ENCODE measurements at regions not wholly inside any gene's neighbourhood (a gene's known extent, or its start where the extent isn't known, plus 50 kb on each side); places are given as distances from the start of the nearest gene placed in this dataset.

GRCh38 chr4:155564086-155564485, 102.6 kb upstream of the GUCY1A1 start:
- DNase-seq (ENCODE audit: low spot score): no peak

- no peak for DNase-seq (ENCODE audit: low spot score)
Observed at GRCh38 chr4:155559915-155560314, 106.7 kb upstream of the GUCY1A1 start.

GRCh38 chr4:155552180-155552579, 114.5 kb upstream of the GUCY1A1 start:
- DNase-seq (ENCODE audit: low spot score): peak; percentile 23

- no peak for DNase-seq (ENCODE audit: low spot score)
Observed at GRCh38 chr4:155548173-155548572, 118.5 kb upstream of the GUCY1A1 start.

- no peak for DNase-seq (ENCODE audit: low spot score)
Observed at GRCh38 chr4:155546451-155546850, 120.2 kb upstream of the GUCY1A1 start.

- DNase-seq (ENCODE audit: low spot score): no peak
Observed at GRCh38 chr4:155545456-155545855, 121.2 kb upstream of the GUCY1A1 start.

GRCh38 chr4:155544547-155544946, 122.1 kb upstream of the GUCY1A1 start:
- DNase-seq (ENCODE audit: low spot score): no peak

- DNase-seq (ENCODE audit: low spot score): peak; percentile 17
Observed at GRCh38 chr4:155543126-155543765, 123.4 kb upstream of the GUCY1A1 start.

- no peak for DNase-seq (ENCODE audit: low spot score)
Observed at GRCh38 chr4:155542415-155542814, 124.2 kb upstream of the GUCY1A1 start.

- DNase-seq (ENCODE audit: low spot score): no peak
Observed at GRCh38 chr4:155541716-155542115, 124.9 kb upstream of the GUCY1A1 start.

- DNase-seq (ENCODE audit: low spot score): no peak
Observed at GRCh38 chr4:155540698-155541097, 126.0 kb upstream of the GUCY1A1 start.

- no peak for DNase-seq (ENCODE audit: low spot score)
Observed at GRCh38 chr4:155539746-155540145, 126.9 kb upstream of the GUCY1A1 start.

GRCh38 chr4:155535802-155536454, 130.7 kb upstream of the GUCY1A1 start:
- DNase-seq (ENCODE audit: low spot score): no peak

- DNase-seq (ENCODE audit: low spot score): no peak
Observed at GRCh38 chr4:155532373-155533085, 134.1 kb upstream of the GUCY1A1 start.

GRCh38 chr4:155530857-155531256, 135.8 kb upstream of the GUCY1A1 start:
- DNase-seq (ENCODE audit: low spot score): no peak

- DNase-seq (ENCODE audit: low spot score): no peak
Observed at GRCh38 chr4:155530290-155530689, 136.4 kb upstream of the GUCY1A1 start.

- DNase-seq (ENCODE audit: low spot score): no peak
Observed at GRCh38 chr4:155529716-155530115, 136.9 kb upstream of the GUCY1A1 start.

GRCh38 chr4:155529272-155529671, 137.4 kb upstream of the GUCY1A1 start:
- peak; percentile 21 for DNase-seq (ENCODE audit: low spot score)

- DNase-seq (ENCODE audit: low spot score): peak; percentile 18
Observed at GRCh38 chr4:155526452-155527169, 140.0 kb upstream of the GUCY1A1 start.

- DNase-seq (ENCODE audit: low spot score): no peak
Observed at GRCh38 chr4:155524926-155525455, 141.7 kb upstream of the GUCY1A1 start.

GRCh38 chr4:155523358-155523757, 143.3 kb upstream of the GUCY1A1 start:
- no peak for DNase-seq (ENCODE audit: low spot score)

GRCh38 chr4:155522201-155522600, 144.4 kb upstream of the GUCY1A1 start:
- DNase-seq (ENCODE audit: low spot score): peak; percentile 79

Measured in H4 (cell line).